Heart right ventricle (tissue), 16 donors: ENCODE measurements at regions not wholly inside any gene's neighbourhood (a gene's known extent, or its start where the extent isn't known, plus 50 kb on each side); places are given as distances from the start of the nearest gene placed in this dataset.

ENCODE experiments used
- ATAC-seq, 8 donors: fragments of 200-7000 bp; cut with Tn5 transposase; one replicate each; pipeline ENCODE4 v1.9.1; 2020; ENCODE audit warnings: mild to moderate bottlenecking in 8 of 8, moderate library complexity in 8 of 8, moderate number of reproducible peaks in 1 of 8
- DNase-seq, 2 donors: peaks; one replicate each; pipeline ENCODE4 v3.0.0-alpha.2; 2020
- H3K27ac ChIP-seq, 10 donors: fragments of 200-600 bp; sonication (generic) in 2 of 10; one replicate each; pipeline versions ENCODE4 v1.5.0 to v1.8.0; 2020 to 2022; ENCODE audit warnings: mild to moderate bottlenecking in 3 of 10
- H3K27me3 ChIP-seq, 7 donors: fragments of 200-600 bp; one replicate each; pipeline ENCODE4 v1.8.0; 2021 to 2022; ENCODE audit warnings: mild to moderate bottlenecking in 2 of 7
- H3K36me3 ChIP-seq, 9 donors: fragments of 200-600 bp; sonication (generic) in 1 of 9; one replicate each; pipeline versions ENCODE4 v1.5.0 to v1.8.0; 2020 to 2022; ENCODE audit warnings: mild to moderate bottlenecking in 2 of 9
- H3K4me1 ChIP-seq, 9 donors: fragments of 200-600 bp; sonication (generic) in 1 of 9; one replicate each; pipeline versions ENCODE4 v1.5.0 to v1.8.0; 2020 to 2022; ENCODE audit warnings: mild to moderate bottlenecking in 4 of 9
- H3K4me3 ChIP-seq, 10 donors: fragments of 200-600 bp; sonication (generic) in 2 of 10; one replicate each; pipeline versions ENCODE4 v1.5.0 to v1.8.0; 2020 to 2022; ENCODE audit warnings: mild to moderate bottlenecking in 7 of 10, moderate library complexity in 2 of 10
- H3K9me3 ChIP-seq, 11 donors: fragments of 200-600 bp in 10 of 11; sonication (generic) in 2 of 11; one replicate each; pipeline versions ENCODE4 v1.5.0 to v1.8.0; 2013 to 2022; ENCODE audit warnings: mild to moderate bottlenecking in 2 of 11, control low read depth in 1 of 11, moderate library complexity in 1 of 11
- WGBS, 2 donors: extraction: QIAGEN DNeasy Blood & Tissue Kit; methylation state at CpG; one replicate each; pipeline ENCODE4 v1.1.7; 2013; ENCODE audit warnings: inconsistent platforms in 1 of 2; 5-methylcytosine and 5-hydroxymethylcytosine counted together
- intact Hi-C, 10 donors: fragments of 100-400 bp; cut with DNase I; formaldehyde crosslinking; loops; one replicate each; pipeline versions ENCODE4 v1.11.1 to v1.14.2; 2022
- TF ChIP-seq, protein P1 (sequence below), 9 donors: fragments of 200-600 bp; sonication (generic) in 2 of 9; IDR thresholded peaks; one replicate each; pipeline versions ENCODE4 v1.5.0 to v1.8.0; 2021 to 2022; ENCODE audit warnings: antibody characterized with exemption in 9 of 9, mild to moderate bottlenecking in 5 of 9, moderate library complexity in 1 of 9
- donor health status: Arrhythmogenic right ventricular cardiomyopathy.
- donor health status: ischemic (EF 13 %, LVEDD 7.1; RV severe dilation, severe dysfunction).
- donor health status: healthy with polysubstance abuse.
- donor health status: DM: no; HTN: yes; CAD: no.
- donor health status: DM: no; HTN: no; CAD: no.
- donor health status: ischemic (EF 25% LVEDD 6.9; RV normal size, moderate dysfunction).
- donor health status: ischemic (EF 25% LVEDD 5.7; RV mildly dilated, moderate dysfunction).
- donor health status: healthy.
- donor health status: DM: yes; HTN: yes; CAD: no.
- donor health status: Ischemic cardiomyopathy.
- donor health status: ischemic (EF 35%, LVEDD 5.7; RV mildly dilated, moderate dysfunction).
- donor health status: nonischemic (EF 11% LVEDD 7.7; RV severe dilation, severe dysfunction).
- donor health status: DM: yes; HTN: yes; CAD: no.
- donor health status: PGD.
- donor health status: ischemic (EF 29% LVEDD 5.4; RV normal size, mild dysfunction).
- donor health status: nonischemic (EF 23%, LVEDD 6.1; RV moderate dilation, normal function).

DNA sequence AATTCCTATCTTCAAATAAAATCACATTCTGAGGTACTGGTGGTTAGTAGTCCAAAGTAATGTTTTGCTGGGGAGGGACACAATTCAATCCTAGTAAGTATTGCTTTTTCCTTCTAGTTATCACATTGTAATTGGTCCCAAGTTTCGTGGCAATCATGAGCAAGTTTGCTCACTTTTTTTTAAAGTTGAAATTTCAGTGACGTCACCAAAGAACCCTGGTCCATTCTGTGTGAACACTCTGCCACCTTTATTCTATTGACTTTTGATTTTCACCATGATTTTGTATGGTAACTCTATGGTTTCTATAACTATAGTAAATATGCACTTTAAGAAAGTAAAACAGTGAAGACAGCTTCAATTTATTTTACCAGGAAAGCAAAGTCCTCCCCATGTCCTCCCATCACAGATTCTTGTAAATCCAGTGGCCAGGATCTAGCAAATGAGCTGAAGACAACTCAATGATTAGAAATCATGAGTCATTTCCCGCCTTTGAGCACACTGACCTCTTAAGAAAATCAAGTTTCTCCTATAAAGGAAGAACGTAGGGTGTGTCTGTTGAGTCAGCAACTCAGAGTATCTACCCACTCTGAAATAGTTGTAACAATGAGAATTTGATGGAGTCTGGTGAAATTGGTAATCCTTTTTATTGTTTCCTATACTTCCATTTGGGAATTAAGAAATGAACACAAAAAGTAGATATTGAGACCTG lies 1306.6 kb upstream of the PABPC4L start:
- Histone ChIP-seq H3K4me3 (no peak overlapping the region), H3K4me1 (no peaks in the 10 kb centered on the region), H3K9me3 (peaks cover 0 to 5% (median 0%) of the 10 kb centered on the region in 11 donors), H3K27me3 (no peaks in the 10 kb centered on the region), H3K27ac (no peak overlapping the region), H3K36me3 (no peaks in the 10 kb centered on the region)
- intact Hi-C loops: no loop called here
- WGBS, 2 donors: 63 to 75% methylated on average over 4 of the region's 4 CpGs
- ATAC-seq (no peak), DNase-seq (no peak)
- TF ChIP-seq, protein P1, sequence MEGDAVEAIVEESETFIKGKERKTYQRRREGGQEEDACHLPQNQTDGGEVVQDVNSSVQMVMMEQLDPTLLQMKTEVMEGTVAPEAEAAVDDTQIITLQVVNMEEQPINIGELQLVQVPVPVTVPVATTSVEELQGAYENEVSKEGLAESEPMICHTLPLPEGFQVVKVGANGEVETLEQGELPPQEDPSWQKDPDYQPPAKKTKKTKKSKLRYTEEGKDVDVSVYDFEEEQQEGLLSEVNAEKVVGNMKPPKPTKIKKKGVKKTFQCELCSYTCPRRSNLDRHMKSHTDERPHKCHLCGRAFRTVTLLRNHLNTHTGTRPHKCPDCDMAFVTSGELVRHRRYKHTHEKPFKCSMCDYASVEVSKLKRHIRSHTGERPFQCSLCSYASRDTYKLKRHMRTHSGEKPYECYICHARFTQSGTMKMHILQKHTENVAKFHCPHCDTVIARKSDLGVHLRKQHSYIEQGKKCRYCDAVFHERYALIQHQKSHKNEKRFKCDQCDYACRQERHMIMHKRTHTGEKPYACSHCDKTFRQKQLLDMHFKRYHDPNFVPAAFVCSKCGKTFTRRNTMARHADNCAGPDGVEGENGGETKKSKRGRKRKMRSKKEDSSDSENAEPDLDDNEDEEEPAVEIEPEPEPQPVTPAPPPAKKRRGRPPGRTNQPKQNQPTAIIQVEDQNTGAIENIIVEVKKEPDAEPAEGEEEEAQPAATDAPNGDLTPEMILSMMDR (IDR thresholded peaks at IDR 0.05): no peak

DNA sequence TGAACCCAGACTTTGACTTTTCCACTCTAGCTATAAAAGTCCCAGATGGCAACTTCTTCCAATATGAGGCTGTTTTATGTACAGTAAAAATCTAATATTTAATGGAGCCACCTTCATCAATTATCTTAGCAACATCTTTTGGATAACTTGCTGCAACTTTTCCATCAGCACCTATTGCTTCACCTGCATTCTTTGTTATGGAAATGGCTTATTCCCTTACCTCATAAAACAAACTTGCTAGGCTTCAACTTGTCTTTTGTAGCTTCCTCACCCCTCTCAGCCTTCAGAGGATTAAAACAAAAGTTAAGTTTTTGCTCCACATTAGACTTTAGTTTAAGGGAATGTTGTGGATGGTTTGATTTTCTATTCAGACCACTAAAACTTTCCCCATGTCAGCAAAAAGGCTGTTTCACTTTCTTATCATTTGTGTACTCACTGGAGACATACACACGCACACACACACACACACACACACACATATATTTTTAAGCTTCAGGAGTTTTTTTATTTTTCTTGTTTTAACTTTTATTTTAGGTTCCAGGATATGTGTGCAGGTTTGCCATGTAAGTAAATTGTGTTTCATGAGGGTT lies 1296.1 kb upstream of the PABPC4L start:
- no peaks in the 10 kb centered on the region for H3K27me3 ChIP-seq

DNA sequence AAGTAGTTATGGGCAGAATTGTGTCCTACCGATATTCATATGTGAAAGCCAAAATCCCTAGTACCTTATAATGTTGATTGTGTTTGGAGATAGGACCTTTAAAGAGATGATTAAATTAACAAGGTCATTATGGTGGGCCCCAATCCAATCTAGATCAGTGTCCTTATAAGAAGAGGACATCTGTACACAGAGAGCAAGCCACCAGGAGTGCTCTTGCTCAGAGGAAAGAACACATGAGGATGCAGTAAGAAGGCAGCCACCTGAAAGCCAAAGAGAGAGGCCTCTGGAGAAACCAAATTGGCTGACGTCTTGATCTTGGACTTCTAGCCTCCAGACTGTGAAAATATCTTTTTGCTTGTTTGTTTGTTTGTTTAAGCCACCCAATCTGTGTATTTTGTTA lies 1290.8 kb upstream of the PABPC4L start:
- Histone ChIP-seq H3K36me3 (no peaks in the 10 kb centered on the region), H3K9me3 (peaks cover 0 to 11% (median 0%) of the 10 kb centered on the region in 11 donors), H3K4me3 (no peak overlapping the region), H3K27ac (no peak overlapping the region), H3K4me1 (no peaks in the 10 kb centered on the region), H3K27me3 (no peaks in the 10 kb centered on the region)
- TF ChIP-seq, protein P1 (IDR thresholded peaks at IDR 0.05): no peak
- 78 to 79% methylated on average over 2 of the region's 2 CpGs for WGBS, 2 donors
- intact Hi-C loops: no loop called here
- no peak for ATAC-seq
- DNase-seq: no peak

More for the DNA sequence above, 1296.1 kb upstream of the PABPC4L start:
- Histone ChIP-seq H3K9me3 (peaks cover 0 to 4% (median 0%) of the 10 kb centered on the region in 11 donors), H3K4me3 (no peak overlapping the region), H3K4me1 (no peaks in the 10 kb centered on the region), H3K27ac (no peak overlapping the region), H3K36me3 (no peaks in the 10 kb centered on the region)
- no peak for ATAC-seq
- DNase-seq: no peak
- intact Hi-C loops: no loop called here
- TF ChIP-seq, protein P1 (IDR thresholded peaks at IDR 0.05): no peak
- 57 to 75% methylated on average over 1 of the region's 1 CpG for WGBS, 2 donors

DNA sequence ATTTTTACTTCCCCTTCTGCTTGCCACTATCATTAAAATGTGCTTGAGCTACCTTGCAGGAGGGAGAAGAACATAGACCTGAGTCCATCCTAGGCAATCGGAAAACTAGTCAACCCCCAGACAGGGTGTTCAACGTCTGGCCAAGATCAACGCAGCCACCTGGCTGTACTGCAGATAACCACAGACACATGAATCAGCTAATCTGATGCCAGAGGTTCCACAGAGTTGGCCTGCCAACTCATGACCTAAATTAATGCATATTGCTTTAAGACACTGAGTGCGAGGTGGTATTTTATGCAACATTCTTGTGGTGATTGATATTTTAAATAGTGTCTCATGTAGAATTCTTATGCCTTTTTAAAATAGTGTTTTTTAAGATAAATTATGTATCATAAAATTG lies 1283.8 kb upstream of the PABPC4L start:
- Histone ChIP-seq H3K36me3 (no peaks in the 10 kb centered on the region), H3K4me1 (no peaks in the 10 kb centered on the region), H3K27me3 (no peaks in the 10 kb centered on the region), H3K27ac (no peak overlapping the region), H3K9me3 (peaks cover 0 to 11% (median 0%) of the 10 kb centered on the region in 11 donors), H3K4me3 (no peak overlapping the region)
- ATAC-seq (no peak), DNase-seq (no peak)
- 67 to 68% methylated on average over 4 of the region's 4 CpGs for WGBS, 2 donors
- TF ChIP-seq, protein P1 (IDR thresholded peaks at IDR 0.05): no peak
- intact Hi-C loops: no loop called here
